Stimulated activated CD8-positive, alpha-beta memory T cell treated with anti-CD3 and anti-CD28 coated beads, Interleukin-15, amount 100 ng/mL, for 24 hours (primary cell): ENCODE measurements at regions not wholly inside any gene's neighbourhood (a gene's known extent, or its start where the extent isn't known, plus 50 kb on each side); places are given as distances from the start of the nearest gene placed in this dataset.
"Not testable (repeated sequence)": the region's sequence is repeated elsewhere in the genome, so short reads cannot be mapped to it uniquely, and the experiment has no call there.

Experiments
- DNase-seq: peaks from one replicate; pipeline ENCODE4 v3.0.0-alpha.2; 2020; ENCODE audit warnings: low read depth

- DNase-seq, result no peak
Observed at GRCh38 chr3:103992469-103992868, 1374.2 kb upstream of the ALCAM start.

- no peak for DNase-seq
Observed at GRCh38 chr3:104004956-104005355, 1361.8 kb upstream of the ALCAM start.

GRCh38 chr3:104005815-104006214 is 1360.9 kb upstream of the ALCAM start:
- DNase-seq, result no peak

- no peak for DNase-seq
Observed at GRCh38 chr3:104018541-104018940, 1348.2 kb upstream of the ALCAM start.

- DNase-seq, result no peak
Observed at GRCh38 chr3:104031598-104031997, 1335.1 kb upstream of the ALCAM start.

GRCh38 chr3:104032283-104032682 is 1334.4 kb upstream of the ALCAM start:
- no peak for DNase-seq

- DNase-seq, result no peak
Observed at GRCh38 chr3:104040896-104041295, 1325.8 kb upstream of the ALCAM start.

GRCh38 chr3:104043001-104043543 is 1323.6 kb upstream of the ALCAM start:
- DNase-seq, result not testable (repeated sequence)

- no peak for DNase-seq
Observed at GRCh38 chr3:104044002-104044401, 1322.7 kb upstream of the ALCAM start.

GRCh38 chr3:104066658-104067057 is 1300.1 kb upstream of the ALCAM start:
- DNase-seq, result no peak

- DNase-seq, result no peak
Observed at GRCh38 chr3:104069114-104069513, 1297.6 kb upstream of the ALCAM start.

GRCh38 chr3:104070906-104071305 is 1295.8 kb upstream of the ALCAM start:
- DNase-seq, result no peak

GRCh38 chr3:104080088-104080626 is 1286.6 kb upstream of the ALCAM start:
- DNase-seq, result no peak

- no peak for DNase-seq
Observed at GRCh38 chr3:104088738-104089137, 1278.0 kb upstream of the ALCAM start.

- DNase-seq, result not testable (repeated sequence)
Observed at GRCh38 chr3:104089987-104090386, 1276.7 kb upstream of the ALCAM start.

- DNase-seq, result no peak
Observed at GRCh38 chr3:104101736-104102135, 1265.0 kb upstream of the ALCAM start.

GRCh38 chr3:104102386-104102785 is 1264.3 kb upstream of the ALCAM start:
- no peak for DNase-seq

GRCh38 chr3:104106276-104106675 is 1260.4 kb upstream of the ALCAM start:
- DNase-seq, result no peak

- no peak for DNase-seq
Observed at GRCh38 chr3:104108522-104108921, 1258.2 kb upstream of the ALCAM start.

GRCh38 chr3:104126463-104126862 is 1240.2 kb upstream of the ALCAM start:
- DNase-seq, result no peak

GRCh38 chr3:104126864-104127553 is 1239.7 kb upstream of the ALCAM start:
- DNase-seq, result no peak

- DNase-seq, result no peak
Observed at GRCh38 chr3:104127830-104128229, 1238.9 kb upstream of the ALCAM start.

GRCh38 chr3:104132566-104133403 is 1233.9 kb upstream of the ALCAM start:
- no peak for DNase-seq
